ENCODE measurements at regions not wholly inside any gene's neighbourhood (a gene's known extent, or its start where the extent isn't known, plus 50 kb on each side); places are given as distances from the start of the nearest gene placed in this dataset.
A peak's percentile ranks its signal among the peaks of the same experiment; 100 is the strongest.

GRCh38 chr16:54628796-54629625 lies 301.7 kb upstream of the IRX5 start:
- no peak for DNase-seq

DNA sequence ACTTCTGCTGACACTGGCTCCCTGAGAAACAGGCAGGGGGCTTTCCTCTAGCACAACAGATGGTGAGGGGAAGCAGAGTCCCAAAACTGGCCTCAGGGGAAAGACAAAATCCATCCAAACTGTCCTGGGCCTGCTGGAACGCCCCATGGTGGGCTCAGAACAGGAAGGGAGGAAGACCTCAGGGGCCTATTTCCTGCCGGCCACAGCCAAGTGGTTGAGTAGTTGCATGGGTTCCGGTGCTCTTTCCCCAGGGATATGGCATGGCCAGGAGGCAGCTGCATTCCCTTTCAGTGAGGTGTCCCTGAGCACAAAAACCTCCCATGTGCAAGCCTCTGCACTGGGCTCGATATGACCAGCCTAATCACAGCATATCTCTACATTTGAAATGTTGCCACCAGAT lies 303.0 kb upstream of the IRX5 start:
- no peak for DNase-seq

DNA sequence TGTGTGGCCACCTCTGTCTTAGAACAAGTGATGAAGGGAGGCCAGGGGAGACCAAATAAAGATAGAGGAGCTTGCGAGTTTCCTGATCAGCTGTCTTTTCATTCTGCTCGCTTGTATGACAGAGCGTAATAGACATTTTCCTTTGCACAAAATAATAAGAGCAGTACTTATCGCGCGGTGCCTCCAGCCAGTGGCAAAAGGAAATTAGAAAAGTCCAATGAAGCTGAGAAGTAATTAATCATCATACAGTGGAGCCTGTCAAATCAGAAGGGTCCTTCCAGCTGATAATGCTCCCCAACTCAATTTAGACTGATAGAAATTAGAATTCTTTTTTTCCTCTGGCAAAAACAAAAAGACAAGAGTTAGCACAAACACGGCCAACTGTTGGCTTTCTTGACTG lies 307.0 kb upstream of the IRX5 start:
- no peak for DNase-seq

DNA sequence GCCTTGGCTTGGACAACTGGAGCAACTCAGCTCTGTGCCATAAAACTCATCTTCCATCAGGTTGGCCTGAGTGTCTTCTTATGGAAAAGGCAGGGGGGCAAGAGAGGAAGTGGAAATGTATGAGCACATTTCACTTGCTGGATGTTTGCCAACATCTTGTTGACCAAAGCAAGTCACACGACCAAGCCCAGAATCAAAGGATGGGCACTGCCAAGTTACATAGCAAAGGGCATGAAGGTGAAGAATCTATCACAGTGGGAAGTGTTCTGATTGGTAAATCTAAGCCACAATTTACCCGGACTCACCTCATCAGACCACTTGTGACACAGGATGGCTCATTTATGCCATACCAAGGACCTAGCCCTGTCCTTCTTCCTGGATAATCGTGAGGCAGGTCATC lies 310.5 kb upstream of the IRX5 start:
- no peak for DNase-seq

DNA sequence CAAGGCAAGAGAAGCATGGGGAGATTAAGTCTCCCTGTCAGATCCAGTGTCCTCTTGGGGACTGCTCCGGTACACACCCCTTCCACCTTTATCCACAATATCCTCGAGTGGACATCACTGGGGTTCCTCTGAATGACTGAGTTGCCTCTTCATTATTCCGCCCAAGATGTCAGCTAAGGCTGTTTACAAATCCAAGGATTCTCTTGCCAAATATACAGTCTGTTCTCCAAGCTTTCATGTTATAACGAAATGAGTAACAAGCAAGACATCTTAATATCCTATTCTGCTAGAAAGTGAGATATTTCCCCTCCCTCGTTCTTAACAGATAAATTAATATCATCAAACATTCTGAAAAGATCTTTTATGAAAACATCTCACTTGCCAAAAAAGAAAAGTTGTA lies 314.1 kb upstream of the IRX5 start:
- no peak for DNase-seq

DNA sequence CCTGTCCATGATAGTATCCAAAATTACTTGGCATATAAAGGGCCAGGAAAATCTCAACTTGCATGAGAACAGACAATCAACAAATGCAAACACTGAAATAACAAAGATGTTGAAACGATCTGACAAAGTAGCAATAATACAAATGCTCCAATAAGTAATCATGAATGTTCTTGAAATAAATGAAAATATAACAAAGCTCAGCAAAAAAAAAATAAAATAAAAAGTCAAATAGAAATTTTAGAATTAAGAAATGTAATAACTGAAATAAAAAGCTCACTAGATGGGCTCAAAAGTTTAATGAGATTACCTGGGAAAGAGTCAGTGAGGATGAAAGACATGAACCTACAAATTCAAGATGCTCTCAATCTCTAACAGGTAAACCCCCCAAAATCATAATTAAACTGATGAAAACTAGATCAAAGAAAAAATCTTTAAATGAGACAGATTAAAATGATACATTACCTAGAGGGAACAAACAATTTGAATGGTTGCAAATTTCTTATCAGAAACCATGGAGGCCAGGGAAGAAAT lies 319.0 kb upstream of the IRX3 start:
- DNase-seq: no peak

- no peak for DNase-seq
Observed at GRCh38 chr16:54602666-54603065, 316.1 kb upstream of the IRX3 start.

DNA sequence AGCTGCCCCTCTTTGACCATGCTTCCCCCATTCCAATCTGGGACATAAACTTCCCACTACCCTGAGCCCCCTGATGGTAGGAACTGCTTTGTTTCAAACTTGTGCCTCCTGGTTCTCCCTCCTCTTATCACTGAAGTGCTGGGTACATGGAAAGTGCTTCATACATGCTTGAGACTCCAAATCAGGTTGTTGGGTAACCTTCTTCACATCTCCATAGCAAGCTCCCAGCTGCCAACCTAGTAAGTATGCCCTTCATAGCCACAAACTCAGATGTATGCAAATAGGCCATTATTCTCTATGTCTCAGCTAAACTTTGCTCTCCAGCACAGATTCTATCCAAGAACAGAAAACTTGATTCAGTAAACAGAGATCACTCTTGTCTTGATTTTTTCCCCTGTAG lies 310.6 kb upstream of the IRX3 start:
- DNase-seq: no peak

GRCh38 chr16:54595621-54596020 lies 309.0 kb upstream of the IRX3 start:
- no peak for DNase-seq

- DNase-seq: no peak
Observed at GRCh38 chr16:54594601-54595391, 308.2 kb upstream of the IRX3 start.

DNA sequence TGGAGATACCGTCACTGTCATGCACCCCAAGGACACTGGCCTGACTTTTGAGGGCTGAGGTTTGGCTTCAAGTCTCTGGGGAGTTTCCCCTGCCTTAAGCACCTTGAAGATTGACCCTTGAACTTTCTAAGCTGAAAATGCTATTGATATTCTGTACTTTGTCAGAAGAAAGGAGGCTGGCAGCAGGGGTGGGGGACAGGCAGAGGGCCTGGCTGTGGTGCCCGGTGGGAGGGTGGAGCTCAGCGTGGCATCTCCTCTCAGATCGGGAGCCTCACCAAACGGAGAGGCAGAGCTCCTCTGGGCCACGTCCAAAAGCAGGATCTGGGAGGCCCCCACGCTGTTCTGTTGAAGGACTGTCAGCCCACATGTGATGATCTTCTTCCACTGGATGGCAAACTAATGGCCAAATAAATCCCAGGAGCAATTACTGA lies 305.2 kb upstream of the IRX3 start:
- DNase-seq: no peak

- DNase-seq: no peak
Observed at GRCh38 chr16:54590836-54591235, 304.2 kb upstream of the IRX3 start.

DNA sequence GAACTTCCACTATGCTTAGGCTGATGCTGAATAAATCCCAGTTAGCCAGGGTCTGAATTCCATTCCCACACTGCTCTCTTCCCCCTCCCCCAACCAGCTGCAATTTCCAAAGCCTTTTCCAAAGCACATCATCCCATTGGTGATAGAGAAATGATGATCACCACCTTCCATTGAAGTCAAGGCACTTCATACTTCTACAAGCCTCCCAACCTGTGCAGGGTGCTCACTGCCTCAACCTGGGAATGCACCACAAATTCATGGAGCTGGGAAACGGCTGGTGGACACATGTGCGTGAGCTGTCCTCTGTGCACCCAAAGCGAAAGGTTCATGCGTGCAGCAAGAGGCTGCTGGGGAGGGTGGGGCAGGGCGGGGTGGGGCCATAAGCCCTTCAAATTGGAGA lies 302.7 kb upstream of the IRX3 start:
- DNase-seq: no peak

GRCh38 chr16:54588026-54588425 lies 301.4 kb upstream of the IRX3 start:
- no peak for DNase-seq

DNA sequence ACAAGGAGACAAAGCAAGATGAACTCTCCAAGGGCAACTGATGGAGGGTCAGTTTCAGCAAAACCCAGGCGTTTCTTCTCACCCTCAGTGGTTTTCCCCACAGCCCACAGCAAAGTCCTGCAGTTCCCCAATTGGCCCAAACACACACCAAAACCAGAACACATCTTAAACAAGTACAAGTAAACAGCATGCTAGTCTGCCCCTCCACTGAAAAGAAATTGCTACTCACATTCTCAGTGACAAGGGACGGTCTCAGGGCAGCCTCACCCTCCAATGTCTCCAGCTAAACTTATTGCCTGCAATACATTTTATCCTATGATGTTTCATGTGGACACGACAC lies 300.6 kb upstream of the IRX3 start:
- no peak for DNase-seq

DNA sequence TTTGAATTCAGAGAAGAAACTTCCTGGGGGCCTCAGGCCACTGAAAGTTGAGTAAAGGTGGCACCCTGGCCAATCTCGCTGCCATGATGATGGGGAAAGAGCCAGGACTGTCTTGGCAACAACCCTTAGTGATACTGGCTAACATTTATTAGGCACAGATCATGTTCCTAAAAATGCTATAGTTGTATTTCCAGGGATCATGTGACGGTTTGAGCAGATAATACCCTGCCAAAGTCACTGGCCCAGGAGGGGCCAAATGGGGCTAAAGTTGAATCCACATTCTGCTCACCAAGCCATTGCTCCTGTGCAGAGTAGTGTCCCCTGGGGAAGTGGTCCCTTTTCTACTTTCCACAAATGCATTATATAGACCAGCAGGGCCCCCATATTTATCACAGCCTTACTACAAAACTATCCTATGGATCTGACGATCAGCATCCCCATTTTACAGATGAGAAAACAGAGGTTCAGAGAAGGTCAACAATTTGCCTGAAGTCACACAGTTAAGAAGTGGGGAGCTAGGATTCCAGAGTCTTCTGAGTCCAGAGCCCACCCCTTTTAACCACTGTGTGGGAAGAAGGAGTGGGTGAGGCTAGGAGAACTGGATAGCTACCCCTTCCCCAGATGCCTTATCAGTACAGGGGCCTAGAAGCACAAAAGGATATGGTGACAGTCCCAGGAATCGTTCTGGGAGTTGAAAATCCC lies 300.0 kb upstream of the IRX3 start:
- no peak for DNase-seq

GRCh38 chr16:54585998-54586340 lies 299.4 kb upstream of the IRX3 start:
- no peak for DNase-seq

GRCh38 chr16:54585094-54585997 lies 298.8 kb upstream of the IRX3 start:
- DNase-seq: peak; percentile 54

DNA sequence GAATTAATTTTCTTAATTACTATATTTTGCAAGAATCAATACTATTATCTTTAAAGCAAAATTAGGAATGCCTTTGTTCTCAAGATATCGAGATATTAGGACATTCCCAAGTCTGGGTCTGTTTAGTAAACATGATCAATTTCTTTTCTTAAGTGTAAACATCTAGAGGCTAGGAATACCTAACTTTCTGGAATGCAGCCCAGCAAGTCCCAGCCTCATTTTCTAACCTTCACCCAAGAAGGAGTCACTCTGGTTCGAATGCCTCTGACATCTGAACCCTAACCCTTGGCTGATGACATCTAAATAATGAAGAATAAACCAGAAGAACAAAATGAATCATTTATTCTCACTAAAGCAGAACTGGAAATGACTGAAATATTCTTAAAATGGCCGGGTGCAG lies 297.5 kb upstream of the IRX3 start:
- DNase-seq: no peak

DNA sequence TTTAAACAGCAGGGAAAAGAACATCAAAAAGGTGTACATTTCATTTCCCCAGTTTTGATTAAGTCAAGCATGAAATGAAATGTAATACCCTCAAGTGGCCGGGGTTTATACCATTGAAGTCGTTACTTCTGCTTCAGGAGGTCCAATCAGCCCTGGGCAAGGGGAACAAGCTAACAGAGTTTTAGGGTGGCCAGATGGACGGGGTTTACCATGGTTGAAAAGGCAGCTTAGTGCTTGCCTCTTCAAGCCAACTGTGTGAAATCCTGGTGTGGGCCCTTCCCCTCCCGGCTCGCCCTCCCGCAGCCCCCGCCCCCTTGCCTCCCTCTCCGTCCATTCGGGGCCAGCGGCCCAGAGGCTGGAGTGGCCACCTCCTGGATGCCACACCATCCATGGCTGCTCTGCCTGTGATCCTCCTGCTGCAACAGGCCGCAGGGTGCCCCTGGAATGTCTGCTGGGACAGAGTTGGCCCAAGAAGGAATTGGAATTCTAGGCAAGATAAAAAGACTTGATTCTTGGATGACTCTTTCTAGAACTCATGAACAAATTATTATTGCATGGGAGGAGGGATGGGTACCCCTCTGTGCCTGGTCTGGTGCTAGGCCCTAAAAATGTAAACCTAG lies 296.2 kb upstream of the IRX3 start:
- peak; percentile 53 for DNase-seq

DNA sequence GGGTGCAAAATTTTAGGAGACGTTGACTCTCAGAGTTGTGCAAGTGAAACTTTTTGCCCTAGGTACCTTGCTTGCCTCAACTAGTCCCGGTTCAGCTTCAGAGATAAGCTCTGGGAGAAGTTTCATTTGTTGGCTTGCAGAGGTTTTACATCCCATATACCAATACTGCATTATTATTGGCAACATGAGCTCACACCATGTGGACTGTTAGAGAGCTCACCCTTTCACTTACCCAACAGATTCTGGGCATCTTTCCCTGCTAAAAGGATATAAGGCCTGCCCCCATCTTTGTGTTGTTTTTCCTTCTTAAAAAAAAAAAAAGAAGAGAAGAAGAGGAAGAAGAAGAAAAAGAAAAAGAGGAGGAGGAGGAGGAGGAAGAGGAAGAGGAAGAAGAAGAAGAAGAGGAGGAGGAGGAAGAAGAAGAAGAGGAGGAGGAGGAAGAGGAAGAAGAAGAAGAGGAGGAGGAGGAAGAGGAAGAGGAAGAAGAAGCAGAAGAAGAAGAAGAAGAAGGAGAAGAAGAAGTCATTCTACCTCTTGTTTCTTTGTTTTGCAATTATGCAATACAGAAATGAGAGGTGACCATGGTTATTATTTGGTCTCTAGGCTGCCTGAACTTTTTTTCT lies 292.6 kb upstream of the IRX3 start:
- DNase-seq: no peak

Measured in renal pelvis (tissue), 1 donor.